ENCODE measurements at regions not wholly inside any gene's neighbourhood (a gene's known extent, or its start where the extent isn't known, plus 50 kb on each side); places are given as distances from the start of the nearest gene placed in this dataset.

DNA sequence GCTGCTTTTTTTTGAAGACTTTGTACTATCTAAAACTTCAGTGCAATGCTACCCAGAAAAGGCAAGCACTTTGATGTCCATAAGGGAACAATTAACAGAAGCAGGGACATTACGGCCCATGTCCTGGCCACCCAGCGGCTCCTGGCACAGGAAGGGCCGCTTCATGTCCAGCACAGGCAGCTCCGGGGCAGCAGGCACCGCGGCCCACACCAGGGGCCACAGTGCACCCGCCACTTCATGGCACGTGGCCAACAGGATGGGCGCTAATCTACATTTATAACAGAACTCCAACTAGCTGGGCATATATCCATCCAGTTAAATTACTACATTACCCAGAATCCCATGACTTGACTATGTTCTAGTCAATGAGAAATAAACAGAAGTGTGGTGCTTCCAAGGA is 198.2 kb upstream of the ID4 start:
- no peak overlapping the region for H3K4me3 ChIP-seq (ENCODE audit: low read depth in 1 of 2, low read length in 1 of 2)
- no peaks in the 10 kb centered on the region for H3K27me3 ChIP-seq
- no peak for TF ChIP-seq CTCF (IDR thresholded peaks at IDR 0.05)
- no peaks in the 10 kb centered on the region for H3K9me3 ChIP-seq
- no peaks in the 10 kb centered on the region for H3K4me1 ChIP-seq (ENCODE audit: control insufficient read depth in 1 of 2, insufficient read depth in 1 of 2, low read depth in 1 of 2, low read length in 1 of 2)
- H3K27ac ChIP-seq = no peak overlapping the region
- no peaks in the 10 kb centered on the region for H3K36me3 ChIP-seq

GRCh38 chr6:19643287-19643686 is 193.9 kb upstream of the ID4 start:
- Histone ChIP-seq H3K27ac (no peak overlapping the region), H3K9me3 (no peaks in the 10 kb centered on the region), H3K27me3 (no peaks in the 10 kb centered on the region), H3K36me3 (no peaks in the 10 kb centered on the region), H3K4me1 (ENCODE audit: control insufficient read depth in 1 of 2, insufficient read depth in 1 of 2, low read depth in 1 of 2, low read length in 1 of 2) (no peaks in the 10 kb centered on the region), H3K4me3 (ENCODE audit: low read depth in 1 of 2, low read length in 1 of 2) (no peak overlapping the region)
- TF ChIP-seq CTCF (IDR thresholded peaks at IDR 0.05) = no peak

GRCh38 chr6:19643713-19644112 is 193.5 kb upstream of the ID4 start:
- Histone ChIP-seq H3K4me1 (ENCODE audit: control insufficient read depth in 1 of 2, insufficient read depth in 1 of 2, low read depth in 1 of 2, low read length in 1 of 2) (no peaks in the 10 kb centered on the region), H3K9me3 (no peaks in the 10 kb centered on the region), H3K27ac (no peak overlapping the region), H3K36me3 (no peaks in the 10 kb centered on the region), H3K27me3 (no peaks in the 10 kb centered on the region), H3K4me3 (ENCODE audit: low read depth in 1 of 2, low read length in 1 of 2) (no peak overlapping the region)
- TF ChIP-seq CTCF (IDR thresholded peaks at IDR 0.05) = no peak

DNA sequence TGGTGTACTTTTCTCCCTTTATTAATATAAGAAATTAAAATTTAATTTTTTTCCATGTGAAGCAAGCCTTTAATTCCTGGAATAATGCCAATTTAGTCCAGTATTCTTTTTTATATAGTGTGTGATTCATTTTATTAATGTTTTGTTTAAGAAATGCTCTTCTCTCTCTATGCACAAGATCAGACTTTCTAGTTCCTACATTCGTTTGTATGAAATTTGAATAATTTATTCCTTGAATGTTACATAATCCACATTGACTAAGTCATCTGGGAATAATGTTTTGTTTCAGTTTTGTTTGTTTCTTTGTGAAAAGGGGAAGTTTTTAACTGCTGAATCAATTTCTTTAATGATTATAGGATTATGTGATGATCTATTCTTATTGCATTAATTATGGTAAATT is 181.4 kb upstream of the ID4 start:
- no peaks in the 10 kb centered on the region for H3K9me3 ChIP-seq
- no peaks in the 10 kb centered on the region for H3K4me1 ChIP-seq (ENCODE audit: control insufficient read depth in 1 of 2, insufficient read depth in 1 of 2, low read depth in 1 of 2, low read length in 1 of 2)
- no peak overlapping the region for H3K27ac ChIP-seq
- no peak overlapping the region for H3K4me3 ChIP-seq (ENCODE audit: low read depth in 1 of 2, low read length in 1 of 2)
- H3K27me3 ChIP-seq = no peaks in the 10 kb centered on the region
- TF ChIP-seq CTCF (IDR thresholded peaks at IDR 0.05) = no peak
- H3K36me3 ChIP-seq = no peaks in the 10 kb centered on the region

GRCh38 chr6:19660123-19660910 is 176.9 kb upstream of the ID4 start:
- Histone ChIP-seq H3K27me3 (no peaks in the 10 kb centered on the region), H3K27ac (no peak overlapping the region), H3K36me3 (no peaks in the 10 kb centered on the region), H3K4me3 (ENCODE audit: low read depth in 1 of 2, low read length in 1 of 2) (no peak overlapping the region), H3K4me1 (ENCODE audit: control insufficient read depth in 1 of 2, insufficient read depth in 1 of 2, low read depth in 1 of 2, low read length in 1 of 2) (no peaks in the 10 kb centered on the region), H3K9me3 (no peaks in the 10 kb centered on the region)
- TF ChIP-seq CTCF (IDR thresholded peaks at IDR 0.05) = no peak
